ENCODE measurements at regions not wholly inside any gene's neighbourhood (a gene's known extent, or its start where the extent isn't known, plus 50 kb on each side); places are given as distances from the start of the nearest gene placed in this dataset.

- TF ChIP-seq GATA3 (IDR thresholded peaks at IDR 0.05; ENCODE audit: low read depth, low read length) (no peak), GATA2 (IDR thresholded peaks at IDR 0.05; ENCODE audit: low read depth, low read length) (no peak)
Observed at GRCh38 chr1:221241157-221241556, 361.9 kb downstream of the HLX start.

- TF ChIP-seq GATA2 (IDR thresholded peaks at IDR 0.05; ENCODE audit: low read depth, low read length) (no peak), GATA3 (IDR thresholded peaks at IDR 0.05; ENCODE audit: low read depth, low read length) (no peak)
Observed at GRCh38 chr1:221241592-221241991, 362.3 kb downstream of the HLX start.

DNA sequence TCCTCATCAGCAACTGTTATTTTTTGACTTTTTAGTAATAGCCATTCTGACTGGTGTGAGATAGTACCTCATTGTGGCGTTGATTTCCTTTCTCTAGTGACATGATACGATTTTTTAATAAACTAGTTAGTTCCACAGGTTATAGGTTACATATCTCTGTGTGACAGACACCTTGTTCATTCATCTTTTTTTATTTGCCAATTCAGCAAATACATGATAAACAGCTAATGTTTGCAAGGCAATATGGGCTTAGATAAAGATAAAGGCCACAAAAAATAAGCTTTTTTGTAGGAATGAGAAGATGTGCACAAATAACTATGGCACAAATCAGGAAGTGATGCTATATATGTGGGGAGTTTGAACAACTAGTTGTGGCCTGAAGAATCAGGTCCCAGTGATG, 366.8 kb downstream of the HLX start:
- TF ChIP-seq GATA2 (IDR thresholded peaks at IDR 0.05; ENCODE audit: low read depth, low read length) (no peak), GATA3 (IDR thresholded peaks at IDR 0.05; ENCODE audit: low read depth, low read length) (no peak)

- TF ChIP-seq GATA2 (IDR thresholded peaks at IDR 0.05; ENCODE audit: low read depth, low read length): no peak
- TF ChIP-seq GATA3 (IDR thresholded peaks at IDR 0.05; ENCODE audit: low read depth, low read length): no peak
Observed at GRCh38 chr1:221246628-221247415, 367.6 kb downstream of the HLX start.

DNA sequence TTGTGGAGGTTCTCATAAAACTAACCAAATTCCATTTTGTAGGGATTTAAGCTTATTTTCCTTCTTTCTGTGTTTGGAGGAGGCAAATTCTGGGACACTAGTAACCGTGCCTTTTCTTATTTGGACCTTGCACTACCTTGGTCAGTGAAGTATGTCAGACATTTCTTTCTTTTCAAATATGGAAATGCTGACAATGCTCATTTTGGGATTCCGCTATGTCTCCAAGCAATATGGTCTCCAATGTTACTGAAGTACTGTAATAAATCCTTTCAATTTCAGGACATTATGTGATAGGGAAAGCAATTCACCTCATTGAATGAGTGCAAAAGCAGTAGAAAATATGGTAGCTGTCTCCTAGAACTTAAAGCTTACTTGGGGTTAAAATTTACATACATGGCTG, 372.3 kb downstream of the HLX start:
- TF ChIP-seq GATA2 (IDR thresholded peaks at IDR 0.05; ENCODE audit: low read depth, low read length): no peak
- TF ChIP-seq GATA3 (IDR thresholded peaks at IDR 0.05; ENCODE audit: low read depth, low read length): no peak

- TF ChIP-seq GATA3 (IDR thresholded peaks at IDR 0.05; ENCODE audit: low read depth, low read length) (no peak), GATA2 (IDR thresholded peaks at IDR 0.05; ENCODE audit: low read depth, low read length) (no peak)
Observed at GRCh38 chr1:221254813-221255212, 375.6 kb downstream of the HLX start.

DNA sequence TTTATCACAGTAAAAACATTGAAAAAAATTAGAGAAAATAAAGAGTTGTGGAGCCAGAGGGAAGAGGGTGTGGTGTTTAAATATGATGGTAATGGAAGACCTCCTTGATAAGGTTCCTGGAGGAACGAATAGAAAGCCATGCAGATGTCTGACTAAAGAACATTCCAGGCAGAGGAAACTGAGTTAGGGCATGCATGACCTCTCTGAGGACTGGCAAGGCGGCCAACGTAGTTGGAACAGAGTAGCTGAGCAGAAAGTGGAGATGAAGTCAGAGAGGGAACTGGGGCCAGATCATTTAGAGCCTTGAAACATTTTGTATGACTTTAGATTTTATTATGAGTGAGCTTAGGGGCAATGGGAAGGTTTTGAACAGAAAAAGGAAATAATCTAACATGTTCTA, 377.5 kb downstream of the HLX start:
- TF ChIP-seq GATA2 (IDR thresholded peaks at IDR 0.05; ENCODE audit: low read depth, low read length) (no peak), GATA3 (IDR thresholded peaks at IDR 0.05; ENCODE audit: low read depth, low read length) (no peak)

DNA sequence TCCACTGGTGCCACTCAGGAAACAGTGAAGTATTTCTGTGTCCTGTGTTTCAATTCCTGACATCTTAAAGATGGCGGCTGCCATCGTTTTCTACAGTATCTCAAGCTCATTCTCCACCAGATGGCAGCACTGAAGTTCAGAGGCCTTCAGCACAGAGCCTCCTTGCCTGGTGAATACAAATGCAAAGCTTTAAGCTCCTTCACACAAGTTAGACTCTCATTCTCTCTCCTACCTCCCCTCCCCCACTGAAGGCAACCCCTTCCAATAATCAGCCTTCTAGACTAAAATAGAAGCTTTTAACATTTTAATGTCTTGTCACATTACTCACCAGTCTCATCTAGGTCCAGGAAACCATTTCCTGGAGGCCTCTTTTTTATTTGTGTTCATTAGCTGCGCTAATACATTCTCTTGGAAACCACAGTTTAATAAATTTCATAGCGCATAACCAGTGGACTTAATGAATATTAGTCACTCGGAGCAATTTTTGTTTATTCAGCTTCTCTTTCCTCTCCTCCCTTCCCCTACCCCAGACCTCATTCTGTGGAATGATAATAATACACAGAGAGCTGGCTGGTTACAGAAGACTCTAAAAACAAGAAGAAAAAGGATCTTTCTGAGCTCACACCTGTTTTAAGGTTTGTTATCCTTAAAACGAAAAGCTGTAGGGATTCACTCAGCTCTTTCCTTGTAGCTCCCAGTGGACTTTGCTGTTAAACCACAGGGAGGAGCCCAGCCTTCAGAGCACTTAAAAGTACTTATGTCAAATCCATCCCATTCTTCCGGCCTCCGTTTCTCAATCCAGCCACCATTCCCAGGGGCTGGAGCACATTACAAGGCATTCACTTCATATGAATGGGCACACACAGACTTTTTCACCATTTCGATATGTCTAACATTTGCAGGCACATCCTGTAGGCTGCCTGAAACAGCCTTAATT, 384.9 kb downstream of the HLX start:
- no peak for TF ChIP-seq GATA3 (IDR thresholded peaks at IDR 0.05; ENCODE audit: low read depth, low read length)
- no peak for TF ChIP-seq GATA2 (IDR thresholded peaks at IDR 0.05; ENCODE audit: low read depth, low read length)

- TF ChIP-seq GATA2 (IDR thresholded peaks at IDR 0.05; ENCODE audit: low read depth, low read length) (no peak), GATA3 (IDR thresholded peaks at IDR 0.05; ENCODE audit: low read depth, low read length) (no peak)
Observed at GRCh38 chr1:221264848-221265247, 385.6 kb downstream of the HLX start.

- TF ChIP-seq GATA3 (IDR thresholded peaks at IDR 0.05; ENCODE audit: low read depth, low read length) (no peak), GATA2 (IDR thresholded peaks at IDR 0.05; ENCODE audit: low read depth, low read length) (no peak)
Observed at GRCh38 chr1:221268295-221268694, 389.1 kb downstream of the HLX start.

- TF ChIP-seq GATA2 (IDR thresholded peaks at IDR 0.05; ENCODE audit: low read depth, low read length): no peak
- no peak for TF ChIP-seq GATA3 (IDR thresholded peaks at IDR 0.05; ENCODE audit: low read depth, low read length)
Observed at GRCh38 chr1:221271701-221272100, 392.5 kb downstream of the HLX start.

- TF ChIP-seq GATA3 (IDR thresholded peaks at IDR 0.05; ENCODE audit: low read depth, low read length) (no peak), GATA2 (IDR thresholded peaks at IDR 0.05; ENCODE audit: low read depth, low read length) (no peak)
Observed at GRCh38 chr1:221272940-221273339, 393.7 kb downstream of the HLX start.

DNA sequence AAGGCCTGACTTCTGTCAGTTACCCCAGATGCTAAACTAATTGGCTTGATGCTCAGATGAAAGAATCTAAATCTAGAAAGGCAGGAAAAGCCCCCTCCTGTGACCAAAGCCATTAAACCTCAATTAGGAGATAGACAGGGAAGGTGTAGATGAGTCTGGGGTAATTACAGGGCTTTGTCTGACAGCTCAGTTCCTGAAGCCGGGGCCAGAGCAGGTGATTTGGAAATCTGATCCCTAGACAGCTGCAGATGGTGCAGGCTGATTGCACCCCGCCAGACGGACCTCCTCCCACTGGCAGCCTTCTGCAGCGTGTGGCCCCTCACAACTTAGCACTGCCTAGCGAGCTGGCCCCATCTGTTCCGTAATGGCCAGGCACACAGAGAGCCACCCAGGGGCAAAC, 395.1 kb downstream of the HLX start:
- TF ChIP-seq GATA3 (IDR thresholded peaks at IDR 0.05; ENCODE audit: low read depth, low read length) (no peak), GATA2 (IDR thresholded peaks at IDR 0.05; ENCODE audit: low read depth, low read length) (no peak)

- TF ChIP-seq GATA3 (IDR thresholded peaks at IDR 0.05; ENCODE audit: low read depth, low read length) (no peak), GATA2 (IDR thresholded peaks at IDR 0.05; ENCODE audit: low read depth, low read length) (no peak)
Observed at GRCh38 chr1:221276896-221277409, 397.7 kb downstream of the HLX start.

All from SH-SY5Y (cell line).